Activated CD4-positive, alpha-beta T cell treated with anti-CD3 and anti-CD28 coated beads, Interleukin-2, amount 50 U/mL, for 16 hours (primary cell): ENCODE measurements at regions not wholly inside any gene's neighbourhood (a gene's known extent, or its start where the extent isn't known, plus 50 kb on each side); places are given as distances from the start of the nearest gene placed in this dataset.

ENCODE experiments used
- DNase-seq: peaks from one replicate; pipeline ENCODE4 v3.0.0-alpha.2; 2020

DNA sequence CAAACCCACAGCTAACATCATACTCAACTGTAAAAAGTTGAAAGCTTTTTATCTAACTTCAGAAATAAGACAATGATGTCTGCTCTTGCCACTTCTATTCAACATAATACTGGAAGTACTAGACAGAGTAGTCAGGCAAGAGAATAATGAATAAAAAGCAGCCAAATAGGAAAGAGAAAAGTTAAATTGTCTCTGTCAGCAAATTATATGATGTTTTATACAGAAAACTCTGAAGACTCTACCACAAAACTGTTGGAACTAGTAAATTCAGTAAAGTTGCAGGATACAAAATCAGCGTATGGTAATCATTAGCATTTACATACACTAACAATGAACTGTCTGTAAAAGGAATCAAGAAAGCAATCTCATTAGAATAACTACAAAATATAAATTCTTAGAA lies 752.9 kb upstream of the CT83 start:
- DNase-seq: no peak

DNA sequence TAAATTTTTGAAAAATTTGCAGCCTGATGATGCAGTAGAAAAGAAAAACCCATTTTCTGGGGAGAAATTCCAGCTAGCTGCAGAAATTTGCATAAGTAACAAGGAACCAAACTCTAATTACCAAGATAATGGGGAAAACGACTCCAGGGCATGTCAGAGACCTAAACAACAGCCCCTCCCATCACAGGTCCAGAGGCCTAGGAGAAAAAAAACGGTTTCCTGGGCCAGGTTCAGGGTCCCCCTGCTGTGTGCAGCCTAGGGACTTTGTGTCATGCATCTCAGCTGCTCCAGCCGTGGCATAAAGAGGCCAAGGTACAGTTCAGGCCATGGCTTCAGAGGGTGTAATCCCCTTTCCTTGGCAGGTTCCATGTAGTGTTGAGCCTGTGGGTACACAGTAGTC lies 733.7 kb upstream of the CT83 start:
- DNase-seq: no peak

DNA sequence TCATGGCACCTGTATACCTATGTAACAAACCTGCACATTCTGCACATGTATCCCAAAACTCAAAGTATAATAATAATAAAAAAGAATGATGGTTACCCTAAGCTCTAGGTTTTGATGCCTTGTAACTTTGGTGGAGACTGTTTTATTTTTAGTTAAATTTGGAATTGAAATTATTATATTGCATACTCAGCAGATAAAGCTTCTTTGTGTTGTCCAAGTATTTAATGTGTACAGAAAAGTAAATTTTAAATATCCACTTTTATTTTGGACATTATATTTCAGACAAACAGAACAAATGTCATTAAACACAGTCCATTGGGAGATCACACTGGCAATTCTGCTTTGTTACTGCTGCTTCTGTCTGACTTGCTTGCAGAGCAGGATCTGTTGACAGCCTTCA lies 684.5 kb upstream of the CT83 start:
- no peak for DNase-seq

DNA sequence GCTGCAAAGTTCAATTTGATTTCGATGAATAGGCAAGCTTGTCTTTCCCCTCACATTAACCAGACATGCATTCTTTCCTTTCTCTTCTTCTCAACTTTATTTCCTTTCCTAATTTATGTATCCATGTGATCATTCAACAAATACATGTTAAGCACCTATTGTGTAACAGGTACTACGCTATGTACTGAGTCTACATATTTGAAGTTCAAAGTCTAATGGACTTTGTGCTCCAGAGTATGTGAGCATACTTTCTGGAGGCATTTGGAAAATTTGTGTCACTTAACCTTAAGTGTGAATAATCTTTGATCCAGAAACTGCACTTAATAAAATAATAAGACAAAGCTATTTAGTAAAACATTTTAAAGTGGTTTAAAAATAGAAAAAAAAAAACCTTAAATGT lies 675.3 kb upstream of the CT83 start:
- no peak for DNase-seq

GRCh38 chrX:117134983-117135382 lies 672.2 kb upstream of the CT83 start:
- DNase-seq: no peak

GRCh38 chrX:117120700-117121099 lies 657.9 kb upstream of the CT83 start:
- no peak for DNase-seq

GRCh38 chrX:117096528-117096927 lies 633.8 kb upstream of the CT83 start:
- no peak for DNase-seq

DNA sequence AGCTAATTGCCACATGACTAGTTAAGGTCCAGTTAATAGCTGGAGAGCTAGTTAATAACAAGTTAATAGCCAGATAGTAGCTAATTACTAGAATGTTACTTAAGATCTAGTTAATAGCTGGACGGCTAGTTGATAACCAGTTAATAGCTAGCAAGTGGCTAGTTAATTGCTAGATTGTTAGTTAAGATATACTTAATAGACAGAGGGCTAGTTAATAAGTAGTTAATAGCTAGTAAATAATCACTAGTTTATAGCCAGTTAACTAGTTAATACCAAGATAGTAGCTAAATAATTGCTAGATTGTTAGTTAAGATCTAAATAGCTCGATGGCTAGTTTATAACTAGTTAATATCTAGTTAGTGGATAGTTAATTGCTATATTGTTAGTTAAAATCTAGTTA lies 632.6 kb upstream of the CT83 start:
- DNase-seq: no peak

DNA sequence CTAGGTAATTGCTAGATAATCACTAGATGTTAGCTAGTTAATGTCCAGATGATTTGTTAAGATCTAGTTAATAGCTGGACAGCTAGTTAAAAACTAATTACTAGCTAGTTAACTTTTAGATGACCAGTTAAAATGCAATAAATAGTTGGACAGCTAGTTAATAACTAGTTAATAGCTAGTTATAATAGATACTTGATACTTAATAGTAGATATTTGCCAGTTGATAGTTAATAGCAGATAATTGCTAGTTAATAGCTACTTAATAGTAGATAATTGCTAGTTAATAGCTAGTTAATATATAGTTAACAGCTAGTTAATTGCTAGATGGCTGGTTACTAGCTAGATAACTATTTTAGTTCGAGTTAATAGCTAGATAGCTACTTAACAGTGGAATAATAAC lies 631.4 kb upstream of the CT83 start:
- DNase-seq: no peak

DNA sequence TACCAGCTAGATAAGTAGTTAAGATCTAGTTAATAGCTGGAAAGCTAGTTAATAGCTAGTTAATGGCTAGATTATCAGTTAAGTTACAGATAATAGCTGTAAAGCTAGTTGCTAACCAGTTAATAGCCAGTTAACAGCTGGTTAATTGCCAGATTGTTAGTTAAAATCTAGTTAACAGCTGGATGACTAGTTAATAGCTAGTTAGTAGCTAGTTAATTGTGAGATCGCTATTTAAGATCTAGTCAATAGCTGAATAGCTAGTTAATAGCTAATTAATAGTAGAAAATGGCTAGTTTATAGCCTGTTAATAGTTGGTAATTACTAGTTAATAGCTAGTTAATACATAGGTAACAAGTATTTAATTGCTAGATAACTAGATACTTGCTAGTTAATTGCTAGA lies 630.5 kb upstream of the CT83 start:
- no peak for DNase-seq

DNA sequence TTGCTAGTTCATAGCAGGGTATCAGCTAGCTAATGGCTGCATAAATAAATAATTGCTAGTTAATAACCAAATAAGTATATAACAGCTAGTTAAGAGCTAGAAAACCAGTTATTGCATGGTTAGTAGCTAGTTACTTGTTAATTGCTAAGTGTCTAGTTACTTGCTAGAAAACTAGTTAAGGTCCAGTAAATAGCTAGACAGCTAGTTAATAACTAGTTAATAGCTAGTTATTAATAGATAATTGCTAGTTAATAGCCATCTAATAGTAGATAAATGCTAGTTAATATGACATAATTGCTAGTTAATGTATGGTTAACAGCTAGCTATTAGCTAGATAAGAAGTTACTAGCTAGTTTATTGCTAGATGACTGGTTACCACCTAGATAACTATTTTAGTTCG lies 629.9 kb upstream of the CT83 start:
- no peak for DNase-seq

- DNase-seq: no peak
These were observed 600.4 kb upstream of the CT83 start for GRCh38 chrX:117063224-117063623.

DNA sequence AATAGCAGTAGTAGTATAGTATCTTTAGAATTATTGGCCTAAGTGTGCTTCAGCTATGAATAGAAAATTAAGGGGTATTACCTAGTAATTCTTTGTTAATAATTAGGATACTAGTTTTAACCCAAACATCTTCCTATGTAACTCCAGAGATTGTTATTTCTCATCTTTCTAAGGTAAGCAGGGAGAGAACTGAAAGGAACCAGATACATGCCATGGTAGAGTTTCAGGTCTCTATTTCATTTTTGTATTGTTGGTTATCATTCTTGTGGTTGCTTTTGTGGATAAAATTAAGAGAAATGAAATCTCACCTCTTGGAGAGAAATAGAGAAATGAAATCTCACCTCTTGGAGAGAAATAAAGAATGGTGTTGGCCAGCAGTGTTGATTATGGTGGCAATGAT lies 597.1 kb upstream of the CT83 start:
- DNase-seq: no peak

GRCh38 chrX:117053260-117053659 lies 590.5 kb upstream of the CT83 start:
- no peak for DNase-seq

DNA sequence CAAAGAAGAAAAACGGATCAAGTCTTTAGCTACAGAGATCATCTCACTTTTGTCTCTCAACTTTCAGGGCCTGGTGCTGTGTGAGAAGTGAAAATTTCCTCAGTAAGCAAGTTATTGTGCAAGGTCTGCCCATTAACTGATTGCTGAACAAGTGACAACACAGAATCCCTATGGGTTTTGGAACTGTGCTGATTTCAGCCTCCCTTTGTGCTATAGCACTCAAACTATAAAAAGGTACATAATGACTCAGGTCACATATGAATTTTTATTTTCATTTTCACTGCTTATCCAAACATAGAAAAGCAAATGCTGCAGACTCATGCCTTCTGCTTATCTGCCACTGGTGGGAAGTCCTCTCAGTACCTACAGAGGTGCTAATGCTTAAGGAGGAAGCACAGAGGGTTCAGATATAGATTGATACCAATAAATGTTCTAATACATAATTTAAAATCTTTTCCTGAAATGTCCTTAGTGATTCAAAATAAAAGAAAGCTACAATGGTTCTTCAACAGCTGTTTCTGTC lies 576.2 kb upstream of the CT83 start:
- no peak for DNase-seq

DNA sequence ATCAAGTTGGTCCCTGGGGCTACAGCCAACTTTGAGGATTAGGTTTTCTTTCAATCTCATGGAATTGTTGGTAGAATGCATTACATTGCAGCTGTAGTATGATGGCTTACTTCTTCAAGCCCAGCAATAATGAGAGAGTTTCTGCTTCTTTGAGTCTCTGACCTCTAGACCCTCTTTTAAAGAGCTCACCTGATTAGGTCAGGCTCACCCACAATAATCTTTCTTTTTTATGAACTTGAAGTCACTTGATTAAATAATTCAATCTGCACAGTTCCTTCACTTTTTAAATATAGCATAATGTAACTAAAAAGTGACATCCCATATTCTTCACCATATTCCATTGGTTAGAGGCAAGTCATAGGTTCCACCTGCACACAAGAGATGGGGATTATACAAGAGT lies 547.5 kb upstream of the CT83 start:
- no peak for DNase-seq

GRCh38 chrX:117002981-117003380 lies 540.2 kb upstream of the CT83 start:
- peak; percentile 28 for DNase-seq

GRCh38 chrX:116975517-116975916 lies 512.7 kb upstream of the CT83 start:
- no peak for DNase-seq

DNA sequence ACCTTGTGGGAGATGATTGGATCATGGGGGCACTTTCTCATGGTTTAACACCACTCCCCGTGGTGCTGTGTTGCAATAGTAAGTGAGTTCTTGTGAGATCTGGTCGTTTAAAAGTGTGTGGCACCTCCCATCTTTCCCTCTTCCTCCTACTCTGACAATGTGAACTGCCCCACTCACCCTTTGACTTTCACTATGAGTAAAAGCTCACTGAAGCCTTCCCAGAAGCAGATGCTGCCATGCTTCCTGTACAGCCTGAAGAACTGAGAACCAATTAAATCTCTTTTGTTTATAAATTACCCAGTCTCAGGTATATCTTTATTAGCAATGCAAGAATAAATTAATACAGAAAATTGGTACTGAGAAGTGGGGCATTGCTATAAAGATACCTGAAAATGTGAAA lies 509.6 kb upstream of the CT83 start:
- DNase-seq: no peak

GRCh38 chrX:116961872-116962582 lies 499.3 kb upstream of the CT83 start:
- DNase-seq: no peak

DNA sequence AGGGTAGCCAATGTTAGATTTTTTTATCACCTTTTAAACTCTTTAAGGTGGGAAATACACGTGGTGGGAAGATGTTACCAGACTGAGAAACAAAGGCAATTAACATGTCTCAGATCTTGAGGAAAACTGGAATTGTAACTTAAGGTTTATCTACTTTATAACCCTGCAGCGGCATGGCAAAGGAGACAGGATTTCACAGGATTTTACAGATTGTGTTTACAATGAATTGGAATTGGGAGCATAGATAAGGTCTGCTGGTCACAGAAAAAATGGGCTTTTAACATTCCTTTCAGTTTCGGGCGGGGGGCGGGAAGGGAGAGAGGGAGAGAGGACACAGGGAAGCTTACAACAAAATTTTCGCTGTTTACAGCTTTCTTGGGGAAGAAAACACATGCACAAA lies 467.5 kb upstream of the CT83 start:
- no peak for DNase-seq

- DNase-seq: no peak
These were observed 434.8 kb upstream of the CT83 start for GRCh38 chrX:116897526-116897925.

DNA sequence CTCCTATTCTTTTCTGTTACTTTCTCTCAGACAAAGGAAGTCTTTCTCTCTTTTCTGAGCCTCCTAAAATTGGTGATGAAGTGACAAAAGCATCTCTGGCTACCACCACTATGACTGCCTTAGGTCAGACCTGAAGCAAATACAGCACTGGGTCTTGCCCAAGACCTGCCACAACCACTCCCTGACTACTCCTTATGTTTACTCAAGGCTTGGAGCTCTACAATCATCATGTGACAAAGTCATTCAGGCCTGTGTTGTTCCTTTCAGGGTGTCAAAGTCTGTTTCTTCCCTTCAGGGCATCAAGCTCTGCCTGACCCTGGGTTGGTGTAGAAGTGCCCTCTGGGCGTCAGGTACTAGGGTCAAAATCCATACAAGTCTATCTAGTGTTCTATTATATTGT lies 419.2 kb upstream of the CT83 start:
- no peak for DNase-seq

- no peak for DNase-seq
These were observed 410.9 kb upstream of the CT83 start for GRCh38 chrX:116873671-116874070.

DNA sequence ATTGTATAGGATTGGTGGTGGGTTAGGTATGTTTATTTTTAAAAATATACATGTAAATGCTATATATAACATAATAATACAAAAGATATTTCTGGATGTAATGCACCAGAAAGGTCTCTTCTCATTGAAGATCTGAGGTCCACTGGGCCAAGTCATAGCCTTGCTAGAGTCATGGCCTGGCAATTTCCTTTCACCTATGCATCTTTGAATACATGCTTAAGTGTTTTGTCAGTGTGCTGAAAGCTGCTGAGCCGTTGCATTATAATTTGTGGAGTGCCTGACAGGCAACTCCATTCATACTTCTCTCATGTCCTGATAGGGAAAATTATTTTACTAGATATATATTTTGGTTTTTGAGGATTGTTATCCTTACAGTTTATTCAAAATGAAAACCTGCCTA lies 410.2 kb upstream of the CT83 start:
- DNase-seq: no peak
